HEK293 (cell line): ENCODE measurements at regions not wholly inside any gene's neighbourhood (a gene's known extent, or its start where the extent isn't known, plus 50 kb on each side); places are given as distances from the start of the nearest gene placed in this dataset.

Source experiments
- CTCF ChIA-PET: fragments of 350-600 bp; formaldehyde crosslinking; extraction: SDS; loops from one replicate; lab custom pipeline; 2021; ENCODE audit warnings: antibody characterized with exemption; lab: Yijun Ruan, JAX
- POLR2A ChIA-PET: fragments of 300-600 bp; formaldehyde crosslinking; extraction: SDS; loops from one replicate; lab custom pipeline; 2020; ENCODE audit warnings: antibody characterized with exemption, inconsistent platforms; lab: Yijun Ruan, JAX
- H3K27ac ChIP-seq: fragments of 200-500 bp; sonication (Bioruptor generic); 2 replicates; pipeline ENCODE4 v1.5.1; 2014; ENCODE audit warnings: low read depth, low read length, control low read depth, inconsistent platforms; ENCODE audit errors: extremely low read depth
- H3K36me3 ChIP-seq, 2 experiments: fragments of 200-500 bp in 1 of 2; sonication (Bioruptor generic) in 1 of 2; 1 replicate in 1 of 2; 2 replicates in 1 of 2; pipeline ENCODE4 v1.5.1; 2014 to 2017; ENCODE audit warnings: inconsistent platforms in 2 of 2, low read length in 2 of 2; ENCODE audit not compliant: control insufficient read depth in 2 of 2, insufficient read depth in 1 of 2
- H3K4me1 ChIP-seq: fragments of 200-500 bp; sonication (Bioruptor generic); 2 replicates; pipeline ENCODE4 v1.5.1; 2014; ENCODE audit warnings: mild to moderate bottlenecking, low read length, inconsistent platforms; ENCODE audit not compliant: control insufficient read depth, insufficient read depth
- H3K4me3 ChIP-seq: 2 replicates; pipeline ENCODE4 v1.5.1; 2011; ENCODE audit warnings: low read depth, mild to moderate bottlenecking, control low read depth, low read length, moderate library complexity
- H3K9me3 ChIP-seq: fragments of 200-500 bp; sonication (Bioruptor generic); 2 replicates; pipeline ENCODE4 v1.5.1; 2014; ENCODE audit warnings: low read depth, low read length, inconsistent platforms; ENCODE audit not compliant: control insufficient read depth, insufficient read depth
- CTCF ChIP-seq: fragments of 450-650 bp; formaldehyde crosslinking; IDR thresholded peaks from 2 replicates; pipeline ENCODE4 v1.5.1; 2016; ENCODE audit warnings: missing biosample characterization, missing genetic modification characterization
- GLIS2 ChIP-seq: fragments of 450-650 bp; formaldehyde crosslinking; IDR thresholded peaks from 2 replicates; pipeline ENCODE4 v1.5.1; 2016; ENCODE audit warnings: missing biosample characterization, missing genetic modification characterization
- HIC1 ChIP-seq: fragments of 450-650 bp; formaldehyde crosslinking; IDR thresholded peaks from 2 replicates; pipeline ENCODE4 v1.5.1; 2016; ENCODE audit warnings: missing biosample characterization, missing genetic modification characterization
- HOXC10 ChIP-seq: sonication (generic); formaldehyde crosslinking; IDR thresholded peaks from 2 replicates; pipeline ENCODE4 v1.8.1; 2023; ENCODE audit warnings: mild to moderate bottlenecking, missing genetic modification reagents
- HOXD13 ChIP-seq: sonication (generic); formaldehyde crosslinking; IDR thresholded peaks from 2 replicates; pipeline ENCODE4 v1.8.0; 2022; ENCODE audit warnings: missing genetic modification reagents, borderline replicate concordance
- KLF7 ChIP-seq: fragments of 450-650 bp; formaldehyde crosslinking; IDR thresholded peaks from 2 replicates; pipeline ENCODE4 v1.5.1; 2016; ENCODE audit warnings: missing biosample characterization, missing genetic modification characterization, borderline replicate concordance
- KLF8 ChIP-seq: fragments of 450-650 bp; formaldehyde crosslinking; IDR thresholded peaks from 2 replicates; pipeline ENCODE4 v1.5.1; 2016; ENCODE audit warnings: missing biosample characterization, missing genetic modification characterization
- MZF1 ChIP-seq: fragments of 450-650 bp; formaldehyde crosslinking; IDR thresholded peaks from 2 replicates; pipeline ENCODE4 v1.5.1; 2017; ENCODE audit warnings: missing biosample characterization, missing genetic modification characterization, borderline replicate concordance
- PATZ1 ChIP-seq: fragments of 450-650 bp; formaldehyde crosslinking; IDR thresholded peaks from 2 replicates; pipeline ENCODE4 v1.5.1; 2016; ENCODE audit warnings: missing biosample characterization, missing genetic modification characterization
- SP2 ChIP-seq: fragments of 450-650 bp; formaldehyde crosslinking; IDR thresholded peaks from 2 replicates; pipeline ENCODE4 v1.5.1; 2016; ENCODE audit warnings: missing biosample characterization, missing genetic modification characterization
- SP3 ChIP-seq: fragments of 450-650 bp; formaldehyde crosslinking; IDR thresholded peaks from 2 replicates; pipeline ENCODE4 v1.5.1; 2016; ENCODE audit warnings: missing biosample characterization, missing genetic modification characterization
- ZBTB1 ChIP-seq: fragments of 450-650 bp; formaldehyde crosslinking; IDR thresholded peaks from 2 replicates; pipeline ENCODE4 v1.5.1; 2016; ENCODE audit warnings: missing biosample characterization, missing genetic modification characterization
- ZBTB17 ChIP-seq: fragments of 450-650 bp; formaldehyde crosslinking; IDR thresholded peaks from 2 replicates; pipeline ENCODE4 v1.5.1; 2016; ENCODE audit warnings: missing biosample characterization, missing genetic modification characterization
- ZFP69B ChIP-seq: fragments of 450-650 bp; formaldehyde crosslinking; IDR thresholded peaks from 2 replicates; pipeline ENCODE4 v1.5.1; 2016; ENCODE audit warnings: missing biosample characterization, missing genetic modification characterization
- ZIC2 ChIP-seq: fragments of 450-650 bp; formaldehyde crosslinking; IDR thresholded peaks from 2 replicates; pipeline ENCODE4 v1.5.1; 2016; ENCODE audit warnings: missing biosample characterization, missing genetic modification characterization
- ZNF23 ChIP-seq: fragments of 450-650 bp; formaldehyde crosslinking; IDR thresholded peaks from 2 replicates; pipeline ENCODE4 v1.5.1; 2016; ENCODE audit warnings: missing biosample characterization, missing genetic modification characterization, borderline replicate concordance
- ZNF248 ChIP-seq: fragments of 450-650 bp; formaldehyde crosslinking; IDR thresholded peaks from 2 replicates; pipeline ENCODE4 v1.5.1; 2017; ENCODE audit warnings: missing biosample characterization, missing genetic modification characterization
- ZNF311 ChIP-seq: fragments of 450-650 bp; formaldehyde crosslinking; IDR thresholded peaks from 2 replicates; pipeline ENCODE4 v1.5.1; 2017; ENCODE audit warnings: missing biosample characterization, missing genetic modification characterization, borderline replicate concordance
- ZNF394 ChIP-seq: fragments of 450-650 bp; formaldehyde crosslinking; IDR thresholded peaks from 2 replicates; pipeline ENCODE4 v1.5.1; 2016; ENCODE audit warnings: missing biosample characterization, missing genetic modification characterization, mild to moderate bottlenecking, moderate library complexity, borderline replicate concordance
- ZNF404 ChIP-seq: fragments of 450-650 bp; formaldehyde crosslinking; IDR thresholded peaks from 2 replicates; pipeline ENCODE4 v1.5.1; 2017; ENCODE audit warnings: missing biosample characterization, missing genetic modification characterization
- ZNF548 ChIP-seq: fragments of 450-650 bp; formaldehyde crosslinking; IDR thresholded peaks from 2 replicates; pipeline ENCODE4 v1.5.1; 2016; ENCODE audit warnings: missing biosample characterization, missing genetic modification characterization
- ZNF560 ChIP-seq: fragments of 450-650 bp; formaldehyde crosslinking; IDR thresholded peaks from 2 replicates; pipeline ENCODE4 v1.5.1; 2017; ENCODE audit warnings: missing biosample characterization, missing genetic modification characterization, borderline replicate concordance
- ZNF600 ChIP-seq: fragments of 450-650 bp; formaldehyde crosslinking; IDR thresholded peaks from 2 replicates; pipeline ENCODE4 v1.5.1; 2016; ENCODE audit warnings: missing biosample characterization, missing genetic modification characterization
- ZNF645 ChIP-seq: fragments of 450-650 bp; formaldehyde crosslinking; IDR thresholded peaks from 2 replicates; pipeline ENCODE4; 2016; ENCODE audit warnings: missing biosample characterization, missing genetic modification characterization
- ZNF654 ChIP-seq: fragments of 450-650 bp; formaldehyde crosslinking; IDR thresholded peaks from 2 replicates; pipeline ENCODE4 v1.5.1; 2016; ENCODE audit warnings: low read depth, missing biosample characterization, missing genetic modification characterization
- ZNF677 ChIP-seq: fragments of 450-650 bp; IDR thresholded peaks from 2 replicates; pipeline ENCODE4 v1.5.0; 2018; ENCODE audit warnings: missing biosample characterization, mild to moderate bottlenecking, missing genetic modification characterization, moderate library complexity
- ZNF701 ChIP-seq: fragments of 450-650 bp; formaldehyde crosslinking; IDR thresholded peaks from 2 replicates; pipeline ENCODE4 v1.5.1; 2016; ENCODE audit warnings: missing biosample characterization, missing genetic modification characterization
- ZNF768 ChIP-seq: fragments of 450-650 bp; formaldehyde crosslinking; IDR thresholded peaks from 2 replicates; pipeline ENCODE4 v1.5.1; 2018; ENCODE audit warnings: missing biosample characterization, mild to moderate bottlenecking, missing genetic modification characterization
- ZNF843 ChIP-seq: fragments of 450-650 bp; formaldehyde crosslinking; IDR thresholded peaks from 2 replicates; pipeline ENCODE4 v1.5.1; 2016; ENCODE audit warnings: missing biosample characterization, missing genetic modification characterization

DNA sequence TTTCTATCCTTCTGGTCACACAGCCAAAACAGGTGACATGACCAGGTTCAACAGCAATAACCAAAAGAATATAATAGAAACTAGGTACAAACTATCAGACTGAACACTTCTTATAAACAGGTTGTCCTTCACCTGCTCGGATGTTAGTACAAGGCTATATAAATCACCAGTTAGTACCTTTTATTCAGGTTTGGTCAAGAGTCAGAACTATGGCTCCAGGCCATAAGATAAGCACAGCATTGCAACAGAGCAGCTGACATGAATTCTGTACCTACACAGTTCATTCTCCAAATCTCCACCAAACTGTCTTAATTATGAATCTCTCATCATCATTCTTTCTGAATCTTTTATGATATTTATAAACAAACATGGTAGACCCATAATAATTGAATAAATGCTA is 123.9 kb downstream of the DIO2 start (continued):
- TF ChIP-seq CTCF (tag by site-specific recombination) = no peak
- TF ChIP-seq HIC1 = no peak

- no peaks in the 10 kb centered on the region for H3K9me3 ChIP-seq
- CTCF ChIA-PET = no interaction called here
- no peak overlapping the region for H3K4me3 ChIP-seq
- no peaks in the 10 kb centered on the region for H3K4me1 ChIP-seq
- POLR2A ChIA-PET = no interaction called here
- TF ChIP-seq ZNF843 (tag by site-specific recombination) = no peak
- TF ChIP-seq ZNF404 (tag by site-specific recombination) = no peak
- no peak for TF ChIP-seq ZNF248
- TF ChIP-seq ZNF311 (tag by site-specific recombination) = no peak
- TF ChIP-seq ZNF654 (tag by site-specific recombination) = no peak
- TF ChIP-seq HOXC10 (CRISPR knock-in tag) = no peak
- no peak for TF ChIP-seq ZNF600 (tag by site-specific recombination)
- TF ChIP-seq ZNF560 = no peak
- no peak for TF ChIP-seq ZFP69B (tag by site-specific recombination)
- TF ChIP-seq SP3 (tag by site-specific recombination) = no peak
- no peak for TF ChIP-seq ZNF23 (tag by site-specific recombination)
- no peak for TF ChIP-seq ZNF645
- no peak for TF ChIP-seq HOXD13 (CRISPR knock-in tag)
- no peaks in the 10 kb centered on the region for H3K36me3 ChIP-seq
- no peak overlapping the region for H3K27ac ChIP-seq
Measured at GRCh38 chr14:80084196-80084595, 127.1 kb downstream of the DIO2 start.

DNA sequence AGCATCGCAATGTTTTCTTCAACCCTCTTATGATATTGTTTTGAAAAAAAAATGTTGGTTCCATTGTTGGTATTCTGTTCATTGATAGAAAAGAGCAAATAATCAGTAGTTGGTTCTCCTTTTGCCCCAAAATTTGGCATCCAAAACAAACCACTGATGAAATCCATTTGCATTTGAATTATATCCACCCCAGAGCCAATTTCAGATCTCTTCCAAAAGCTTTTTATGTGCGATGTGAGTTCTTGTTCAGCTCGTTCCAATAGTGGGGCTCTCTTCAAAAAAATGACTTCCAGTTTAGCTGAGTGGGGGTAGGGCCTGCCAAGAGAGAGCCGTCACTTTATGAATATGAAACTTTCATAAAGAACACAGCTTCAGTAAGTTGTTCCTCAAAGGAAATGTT is 130.7 kb downstream of the DIO2 start:
- CTCF ChIA-PET = no interaction called here
- POLR2A ChIA-PET = no interaction called here
- no peak overlapping the region for H3K27ac ChIP-seq
- H3K36me3 ChIP-seq = no peaks in the 10 kb centered on the region
- no peaks in the 10 kb centered on the region for H3K9me3 ChIP-seq
- H3K4me3 ChIP-seq = no peak overlapping the region
- H3K4me1 ChIP-seq = no peaks in the 10 kb centered on the region
- no peak for TF ChIP-seq ZBTB17 (tag by site-specific recombination)
- TF ChIP-seq ZIC2 (tag by site-specific recombination) = no peak
- no peak for TF ChIP-seq ZBTB1 (tag by site-specific recombination)
- TF ChIP-seq GLIS2 (tag by site-specific recombination) = no peak
- TF ChIP-seq ZNF768 (tag by site-specific recombination) = no peak
- no peak for TF ChIP-seq HOXD13 (CRISPR knock-in tag)
- no peak for TF ChIP-seq ZNF843 (tag by site-specific recombination)
- TF ChIP-seq ZNF548 = no peak
- TF ChIP-seq ZNF701 = no peak
- TF ChIP-seq SP2 (tag by site-specific recombination) = no peak
- TF ChIP-seq ZNF677 (tag by site-specific recombination) = no peak
- TF ChIP-seq KLF8 (tag by site-specific recombination) = no peak
- TF ChIP-seq ZNF394 (tag by site-specific recombination) = no peak
- TF ChIP-seq PATZ1 = no peak
- TF ChIP-seq KLF7 (tag by site-specific recombination) = no peak
- TF ChIP-seq MZF1 (tag by site-specific recombination) = no peak
- TF ChIP-seq ZNF560 = no peak
